WTC11 (cell line): ENCODE measurements at regions not wholly inside any gene's neighbourhood (a gene's known extent, or its start where the extent isn't known, plus 50 kb on each side); places are given as distances from the start of the nearest gene placed in this dataset.

Source experiments
- ATF2 ChIP-seq: sonication (generic); formaldehyde crosslinking; IDR thresholded peaks from 2 replicates; pipeline ENCODE4 v1.8.1; 2022; ENCODE audit warnings: low read depth, missing genetic modification reagents, borderline replicate concordance
- CTCF ChIP-seq: fragments of 200-600 bp; IDR thresholded peaks from 2 replicates; pipeline ENCODE4 v1.8.0; 2022; ENCODE audit warnings: antibody characterized with exemption
- ETV6 ChIP-seq: sonication (generic); formaldehyde crosslinking; IDR thresholded peaks from 2 replicates; pipeline ENCODE4 v1.8.1; 2022; ENCODE audit warnings: mild to moderate bottlenecking, missing genetic modification reagents
- TEAD1 ChIP-seq: sonication (generic); formaldehyde crosslinking; IDR thresholded peaks from 2 replicates; pipeline ENCODE4 v1.8.0; 2022; ENCODE audit warnings: mild to moderate bottlenecking, missing genetic modification reagents
- TP53 ChIP-seq: sonication (generic); formaldehyde crosslinking; IDR thresholded peaks from 2 replicates; pipeline ENCODE4 v1.8.1; 2023; ENCODE audit warnings: mild to moderate bottlenecking, missing genetic modification reagents
- USF1 ChIP-seq: sonication (generic); formaldehyde crosslinking; IDR thresholded peaks from 2 replicates; pipeline ENCODE4 v1.8.0; 2022; ENCODE audit warnings: mild to moderate bottlenecking, missing genetic modification reagents

GRCh38 chr13:69092615-69093322 lies 1014.9 kb upstream of the ATXN8OS start:
- TF ChIP-seq ETV6 (no peak), USF1 (CRISPR knock-in tag) (no peak), TEAD1 (no peak), ATF2 (CRISPR knock-in tag) (no peak), TP53 (CRISPR knock-in tag) (no peak), CTCF (peak; percentile 50)
